HUES64 (cell line): ENCODE measurements at regions not wholly inside any gene's neighbourhood (a gene's known extent, or its start where the extent isn't known, plus 50 kb on each side); places are given as distances from the start of the nearest gene placed in this dataset.

Experiments used
- H3K27ac ChIP-seq: 2 replicates; pipeline ENCODE4 v1.7.0; 2013; ENCODE audit warnings: low read depth, low read length, inconsistent platforms
- H3K27me3 ChIP-seq: 2 replicates; pipeline ENCODE4 v1.6.1; 2013; ENCODE audit warnings: mild to moderate bottlenecking, low read length; ENCODE audit not compliant: insufficient read depth
- H3K36me3 ChIP-seq: 2 replicates; pipeline ENCODE4 v1.6.1; 2013; ENCODE audit warnings: mild to moderate bottlenecking, low read length; ENCODE audit not compliant: insufficient read depth
- H3K4me1 ChIP-seq: 2 replicates; pipeline ENCODE4 v1.6.1; 2013; ENCODE audit warnings: mild to moderate bottlenecking, low read length, moderate library complexity; ENCODE audit not compliant: insufficient read depth
- H3K4me3 ChIP-seq: 2 replicates; pipeline ENCODE4 v1.5.1; 2013; ENCODE audit warnings: mild to moderate bottlenecking, low read length, moderate library complexity
- H3K9ac ChIP-seq: 2 replicates; pipeline ENCODE4 v1.6.1; 2013; ENCODE audit warnings: mild to moderate bottlenecking, low read depth, low read length
- H3K9me3 ChIP-seq: 2 replicates; pipeline ENCODE4 v1.6.1; 2013; ENCODE audit warnings: low read depth, low read length; ENCODE audit not compliant: insufficient read depth
- WGBS: fragments of 150-250, 120-280 bp; methylation state at CpG from one replicate; pipeline ENCODE4 v1.1.7; 2013; ENCODE audit warnings: missing lambda C conversion rate; 5-methylcytosine and 5-hydroxymethylcytosine counted together

GRCh38 chr11:96704847-96705246 lies 315.0 kb downstream of the JRKL start:
- H3K27me3 ChIP-seq: peaks cover 5% of the 10 kb centered on the region; the same call in 1 of the 2 replicates
- no peak overlapping the region for H3K4me3 ChIP-seq
- no peaks in the 10 kb centered on the region for H3K9me3 ChIP-seq
- H3K9ac ChIP-seq: no peak overlapping the region
- no peak overlapping the region for H3K27ac ChIP-seq
- H3K4me1 ChIP-seq: no peaks in the 10 kb centered on the region
- no peaks in the 10 kb centered on the region for H3K36me3 ChIP-seq
- WGBS: 58% methylated on average over 3 of the region's 3 CpGs

DNA sequence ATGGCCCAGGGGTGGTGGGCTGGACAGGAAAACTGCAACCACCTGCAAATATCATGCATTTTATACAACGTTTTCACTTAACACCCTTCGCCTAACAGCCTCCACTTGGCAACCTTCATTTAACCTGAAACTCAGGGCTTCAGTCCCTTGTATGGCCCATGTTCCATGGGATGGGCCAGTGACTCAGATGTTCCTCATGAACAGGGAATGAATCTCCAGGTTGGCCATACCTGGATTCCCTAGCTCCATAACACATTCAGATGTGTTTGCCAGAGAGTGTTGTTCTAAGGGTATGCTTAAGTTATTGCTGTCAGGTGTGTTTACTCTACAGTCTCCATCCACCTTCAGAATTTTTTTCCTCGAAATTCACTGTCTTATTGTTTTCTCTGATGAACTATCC lies 316.9 kb downstream of the JRKL start:
- 93% methylated on average over 2 of the region's 3 CpGs for WGBS
- Histone ChIP-seq H3K36me3 (no peaks in the 10 kb centered on the region), H3K27ac (no peak overlapping the region), H3K27me3 (no peaks in the 10 kb centered on the region), H3K9ac (no peak overlapping the region), H3K4me3 (no peak overlapping the region), H3K9me3 (no peaks in the 10 kb centered on the region), H3K4me1 (no peaks in the 10 kb centered on the region)

GRCh38 chr11:96707273-96707672 lies 317.5 kb downstream of the JRKL start:
- H3K36me3 ChIP-seq: no peaks in the 10 kb centered on the region
- H3K4me1 ChIP-seq: no peaks in the 10 kb centered on the region
- H3K27me3 ChIP-seq: no peaks in the 10 kb centered on the region

DNA sequence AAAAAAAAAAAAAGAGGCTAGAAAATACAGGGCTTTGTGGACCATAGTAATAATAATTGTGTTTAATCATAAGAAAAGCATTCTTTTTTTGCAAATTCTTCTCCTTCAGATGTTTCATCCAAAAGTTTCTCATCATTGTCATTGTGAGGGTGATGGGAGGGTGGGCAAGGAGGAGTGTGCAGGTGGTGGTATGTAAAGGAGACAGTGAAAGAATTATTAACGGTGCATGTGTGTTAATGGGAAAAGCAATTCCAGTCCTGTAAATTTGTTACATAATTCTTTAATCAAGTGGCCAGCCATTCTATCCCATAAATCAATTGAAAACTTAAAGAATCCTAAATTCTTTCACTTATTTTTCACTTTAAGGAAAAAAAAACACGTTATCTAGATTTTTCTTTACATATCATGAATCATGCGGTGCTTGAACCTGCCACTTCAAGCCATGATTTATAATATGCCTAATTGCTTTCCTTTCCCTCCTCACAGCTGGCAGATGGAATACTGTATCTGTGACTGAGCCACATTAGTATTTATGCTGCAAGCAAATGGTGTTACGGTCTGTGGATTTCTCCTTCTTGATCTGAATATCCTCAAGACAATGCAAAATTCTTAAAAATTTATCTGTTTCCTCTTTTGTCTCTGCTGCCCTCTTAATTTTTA lies 318.5 kb downstream of the JRKL start:
- Histone ChIP-seq H3K4me1 (no peaks in the 10 kb centered on the region), H3K9ac (no peak overlapping the region), H3K9me3 (no peaks in the 10 kb centered on the region), H3K27me3 (no peaks in the 10 kb centered on the region), H3K4me3 (no peak overlapping the region), H3K27ac (no peak overlapping the region), H3K36me3 (no peaks in the 10 kb centered on the region)
- 97% methylated on average over 4 of the region's 4 CpGs for WGBS

More at GRCh38 chr11:96707273-96707672, 317.5 kb downstream of the JRKL start:
- Histone ChIP-seq H3K27ac (no peak overlapping the region), H3K4me3 (no peak overlapping the region), H3K9me3 (no peaks in the 10 kb centered on the region), H3K9ac (no peak overlapping the region)

- Histone ChIP-seq H3K36me3 (no peaks in the 10 kb centered on the region), H3K9me3 (no peaks in the 10 kb centered on the region), H3K9ac (no peak overlapping the region), H3K27ac (no peak overlapping the region), H3K4me1 (no peaks in the 10 kb centered on the region), H3K4me3 (no peak overlapping the region), H3K27me3 (no peaks in the 10 kb centered on the region)
- WGBS: no CpG with 5 or more reads among the region's 2 CpGs
Observed at GRCh38 chr11:96713301-96713700, 323.5 kb downstream of the JRKL start.

DNA sequence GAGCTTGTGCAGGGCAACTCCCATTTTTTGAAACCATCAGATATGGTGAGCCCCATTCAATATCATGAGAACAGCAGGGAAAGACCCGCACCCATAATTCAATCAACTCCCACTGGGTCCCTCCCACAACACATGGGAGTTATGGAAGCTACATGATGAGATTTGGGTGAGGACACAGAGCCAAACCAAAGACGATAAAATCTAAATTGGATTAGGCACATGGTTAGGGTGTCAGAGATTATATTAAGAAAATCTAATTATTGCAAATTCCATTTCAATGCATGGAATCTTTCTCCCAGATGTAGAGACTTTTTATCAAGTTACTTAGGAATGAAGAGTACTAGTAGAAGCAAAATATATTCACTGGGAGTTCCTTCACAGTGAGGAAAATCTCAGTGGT lies 324.9 kb downstream of the JRKL start:
- H3K27me3 ChIP-seq: no peaks in the 10 kb centered on the region
- H3K36me3 ChIP-seq: no peaks in the 10 kb centered on the region
- no CpG with 5 or more reads among the region's 2 CpGs for whole genome bisulfite sequencing
- no peak overlapping the region for H3K27ac ChIP-seq
- no peaks in the 10 kb centered on the region for H3K4me1 ChIP-seq
- H3K4me3 ChIP-seq: no peak overlapping the region
- H3K9ac ChIP-seq: no peak overlapping the region
- no peaks in the 10 kb centered on the region for H3K9me3 ChIP-seq

GRCh38 chr11:96715208-96715607 lies 325.4 kb downstream of the JRKL start:
- Histone ChIP-seq H3K4me1 (no peaks in the 10 kb centered on the region), H3K4me3 (no peak overlapping the region), H3K36me3 (no peaks in the 10 kb centered on the region), H3K27me3 (no peaks in the 10 kb centered on the region), H3K9ac (no peak overlapping the region), H3K9me3 (no peaks in the 10 kb centered on the region), H3K27ac (no peak overlapping the region)
- 90% methylated on average over 3 of the region's 3 CpGs for WGBS

DNA sequence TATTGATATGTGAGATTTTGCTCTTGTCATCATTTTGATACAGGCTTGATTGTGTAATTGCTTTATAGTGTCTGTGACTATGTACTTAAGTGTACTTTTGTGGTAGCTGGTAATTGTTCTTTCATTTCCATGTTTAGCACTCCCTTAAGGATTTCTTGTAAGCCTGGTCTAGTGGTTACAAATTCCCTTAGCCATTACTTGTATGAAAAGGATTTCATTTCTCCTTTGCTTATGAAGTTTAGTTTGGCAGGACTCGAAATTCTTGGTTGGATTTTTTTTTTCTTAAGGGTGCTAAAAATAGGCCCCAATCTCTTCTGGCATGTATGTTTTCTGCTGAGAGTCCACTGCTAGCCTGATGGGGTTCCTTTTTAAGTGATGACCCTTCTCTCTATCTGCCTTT lies 346.8 kb downstream of the JRKL start:
- no peak overlapping the region for H3K4me3 ChIP-seq
- no peaks in the 10 kb centered on the region for H3K4me1 ChIP-seq
- 93% methylated on average over 1 of the region's 1 CpG for WGBS
- no peaks in the 10 kb centered on the region for H3K36me3 ChIP-seq
- no peaks in the 10 kb centered on the region for H3K9me3 ChIP-seq
- no peak overlapping the region for H3K27ac ChIP-seq
- no peak overlapping the region for H3K9ac ChIP-seq
- H3K27me3 ChIP-seq: no peaks in the 10 kb centered on the region

GRCh38 chr11:96738311-96738710 lies 348.5 kb downstream of the JRKL start:
- H3K27me3 ChIP-seq: no peaks in the 10 kb centered on the region
- H3K9ac ChIP-seq: no peak overlapping the region
- WGBS: 94% methylated on average over 3 of the region's 3 CpGs
- H3K4me3 ChIP-seq: no peak overlapping the region
- H3K9me3 ChIP-seq: no peaks in the 10 kb centered on the region
- H3K36me3 ChIP-seq: no peaks in the 10 kb centered on the region
- H3K4me1 ChIP-seq: no peaks in the 10 kb centered on the region
- H3K27ac ChIP-seq: no peak overlapping the region

GRCh38 chr11:96741068-96741467 lies 351.3 kb downstream of the JRKL start:
- no peaks in the 10 kb centered on the region for H3K4me1 ChIP-seq
- H3K36me3 ChIP-seq: no peaks in the 10 kb centered on the region
- no peaks in the 10 kb centered on the region for H3K27me3 ChIP-seq
- H3K4me3 ChIP-seq: no peak overlapping the region
- H3K9ac ChIP-seq: no peak overlapping the region
- H3K27ac ChIP-seq: no peak overlapping the region
- H3K9me3 ChIP-seq: no peaks in the 10 kb centered on the region
- WGBS: 97% methylated on average over 5 of the region's 5 CpGs

DNA sequence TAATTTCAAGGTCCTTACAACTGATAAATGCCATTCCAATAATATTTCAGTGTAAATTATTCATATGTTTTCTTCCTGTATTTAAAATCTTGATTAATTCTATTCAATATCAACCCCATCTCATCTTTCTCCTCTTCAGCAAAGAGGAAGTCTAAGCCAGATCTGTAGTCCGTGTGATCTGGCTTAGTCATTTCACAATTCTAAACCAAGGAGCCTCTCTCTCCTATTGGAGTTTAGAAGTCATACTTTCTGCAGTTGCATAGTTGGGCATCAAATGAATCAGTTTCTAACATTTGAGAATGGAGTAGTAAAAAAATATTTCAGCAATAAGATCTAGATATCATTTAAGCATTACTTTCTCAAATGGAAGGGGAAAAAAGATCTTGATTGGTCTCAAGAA lies 354.9 kb downstream of the JRKL start:
- no peaks in the 10 kb centered on the region for H3K27me3 ChIP-seq
- 71% methylated on average over 1 of the region's 1 CpG for WGBS
- H3K4me1 ChIP-seq: no peaks in the 10 kb centered on the region
- no peaks in the 10 kb centered on the region for H3K9me3 ChIP-seq
- no peak overlapping the region for H3K4me3 ChIP-seq
- H3K27ac ChIP-seq: no peak overlapping the region
- no peaks in the 10 kb centered on the region for H3K36me3 ChIP-seq
- H3K9ac ChIP-seq: no peak overlapping the region
